ENCODE measurements at regions not wholly inside any gene's neighbourhood (a gene's known extent, or its start where the extent isn't known, plus 50 kb on each side); places are given as distances from the start of the nearest gene placed in this dataset.

GRCh38 chr1:193562121-193562520, 375.7 kb upstream of the B3GALT2 start:
- no peak for TF ChIP-seq CTCF (conservative IDR thresholded peaks at IDR 0.05)
- H3K4me1 Mint-ChIP-seq = peaks cover 2% of the 10 kb centered on the region
- H3K9me3 Mint-ChIP-seq = no peaks in the 10 kb centered on the region
- H3K27ac ChIP-seq (ENCODE audit: low read depth, low read length) = no peak overlapping the region
- no peaks in the 10 kb centered on the region for H3K27me3 Mint-ChIP-seq (ENCODE audit: insufficient read depth)
- no peak overlapping the region for H3K27ac Mint-ChIP-seq
- H3K9ac ChIP-seq (ENCODE audit: extremely low read depth, low read length, poor library complexity, severe bottlenecking) = no peak overlapping the region
- H3K27me3 ChIP-seq (ENCODE audit: control insufficient read depth, insufficient read depth, low read length, poor library complexity, severe bottlenecking) = no peaks in the 10 kb centered on the region
- H3K4me3 ChIP-seq (ENCODE audit: low read length) = no peak overlapping the region
- peak; percentile 68 for DNase-seq
- 53% methylated on average over 2 of the region's 2 CpGs; no CpG with 5 or more reads in 1 of the 2 experiments for WGBS, 2 experiments (ENCODE audit: insufficient coverage in 1 of 2, insufficient read length in 1 of 2)
- H3K36me3 Mint-ChIP-seq (ENCODE audit: low read depth) = no peaks in the 10 kb centered on the region
- no peak overlapping the region for H3K4me3 Mint-ChIP-seq
- H3K36me3 ChIP-seq (ENCODE audit: control insufficient read depth, insufficient read depth, low read length) = no peaks in the 10 kb centered on the region
- no peaks in the 10 kb centered on the region for H3K9me3 ChIP-seq (ENCODE audit: control insufficient read depth, low read length)
- H3K4me1 ChIP-seq (ENCODE audit: control insufficient read depth, insufficient read depth, low read length) = no peaks in the 10 kb centered on the region

- Mint-ChIP-seq H3K4me1 (peaks cover 2% of the 10 kb centered on the region), H3K4me3 (no peak overlapping the region), H3K27me3 (ENCODE audit: insufficient read depth) (no peaks in the 10 kb centered on the region), H3K36me3 (ENCODE audit: low read depth) (no peaks in the 10 kb centered on the region), H3K9me3 (no peaks in the 10 kb centered on the region), H3K27ac (no peak overlapping the region)
- no peak for DNase-seq
- no peaks in the 10 kb centered on the region for H3K4me1 ChIP-seq (ENCODE audit: control insufficient read depth, insufficient read depth, low read length)
- no peaks in the 10 kb centered on the region for H3K36me3 ChIP-seq (ENCODE audit: control insufficient read depth, insufficient read depth, low read length)
- H3K4me3 ChIP-seq (ENCODE audit: low read length) = no peak overlapping the region
- TF ChIP-seq CTCF (conservative IDR thresholded peaks at IDR 0.05) = no peak
- no peak overlapping the region for H3K9ac ChIP-seq (ENCODE audit: extremely low read depth, low read length, poor library complexity, severe bottlenecking)
- H3K27ac ChIP-seq (ENCODE audit: low read depth, low read length) = no peak overlapping the region
- no peaks in the 10 kb centered on the region for H3K9me3 ChIP-seq (ENCODE audit: control insufficient read depth, low read length)
- WGBS, 2 experiments (ENCODE audit: insufficient coverage in 1 of 2, insufficient read length in 1 of 2) = 95 to 100% methylated on average over 2 to 4 of the region's 4 CpGs
- H3K27me3 ChIP-seq (ENCODE audit: control insufficient read depth, insufficient read depth, low read length, poor library complexity, severe bottlenecking) = no peaks in the 10 kb centered on the region
Observed at GRCh38 chr1:193558491-193559028, 372.1 kb upstream of the B3GALT2 start.

- no peaks in the 10 kb centered on the region for H3K9me3 Mint-ChIP-seq
- no peaks in the 10 kb centered on the region for H3K36me3 Mint-ChIP-seq (ENCODE audit: low read depth)
- Histone ChIP-seq H3K27ac (ENCODE audit: low read depth, low read length) (no peak overlapping the region), H3K9me3 (ENCODE audit: control insufficient read depth, low read length) (no peaks in the 10 kb centered on the region), H3K4me1 (ENCODE audit: control insufficient read depth, insufficient read depth, low read length) (no peaks in the 10 kb centered on the region), H3K9ac (ENCODE audit: extremely low read depth, low read length, poor library complexity, severe bottlenecking) (no peak overlapping the region), H3K27me3 (ENCODE audit: control insufficient read depth, insufficient read depth, low read length, poor library complexity, severe bottlenecking) (no peaks in the 10 kb centered on the region), H3K4me3 (ENCODE audit: low read length) (no peak overlapping the region), H3K36me3 (ENCODE audit: control insufficient read depth, insufficient read depth, low read length) (no peaks in the 10 kb centered on the region)
- 84 to 90% methylated on average over 2 to 3 of the region's 4 CpGs for WGBS, 2 experiments (ENCODE audit: insufficient coverage in 1 of 2, insufficient read length in 1 of 2)
- no peaks in the 10 kb centered on the region for H3K4me1 Mint-ChIP-seq
- no peak for TF ChIP-seq CTCF (conservative IDR thresholded peaks at IDR 0.05)
- H3K27ac Mint-ChIP-seq = no peak overlapping the region
- H3K4me3 Mint-ChIP-seq = no peak overlapping the region
- DNase-seq = no peak
- no peaks in the 10 kb centered on the region for H3K27me3 Mint-ChIP-seq (ENCODE audit: insufficient read depth)
Observed at GRCh38 chr1:193555662-193556441, 369.4 kb upstream of the B3GALT2 start.
